RWPE1 (cell line): ENCODE measurements at regions not wholly inside any gene's neighbourhood (a gene's known extent, or its start where the extent isn't known, plus 50 kb on each side); places are given as distances from the start of the nearest gene placed in this dataset.
"Not testable (repeated sequence)": the region's sequence is repeated elsewhere in the genome, so short reads cannot be mapped to it uniquely, and the experiment has no call there.

ENCODE experiments used
- CTCF ChIA-PET: fragments of 350-600 bp; sonication (Branson Sonifier 250); formaldehyde crosslinking; extraction: SDS; loops from one replicate; lab custom pipeline; 2021; lab: Yijun Ruan, JAX
- POLR2A ChIA-PET: fragments of 400-600 bp; formaldehyde crosslinking; extraction: SDS; loops from one replicate; lab custom pipeline; 2020; ENCODE audit warnings: antibody characterized with exemption; ENCODE audit not compliant: low non-redundant PET; lab: Yijun Ruan, JAX
- DNase-seq: peaks from one replicate; pipeline ENCODE4 v3.0.0; 2012; ENCODE audit warnings: low spot score
- H3K27ac ChIP-seq: fragments of 450-650 bp; 2 replicates; pipeline ENCODE4 v1.5.1; 2017
- CTCF ChIP-seq: fragments of 450-650 bp; conservative IDR thresholded peaks from 2 replicates; pipeline ENCODE4 v1.5.1; 2017; ENCODE audit warnings: low read depth, mild to moderate bottlenecking

GRCh38 chr15:62419192-62419591 is 254.1 kb upstream of the C2CD4B start:
- POLR2A ChIA-PET: no interaction called here
- no peak for DNase-seq
- CTCF ChIA-PET: interaction anchor here (0.6 kb wide), 1 partner anchor 787 kb away, joined by 6 read pairs; no protein-coding TSS in a partner anchor
- TF ChIP-seq CTCF: no peak
- no peak overlapping the region for H3K27ac ChIP-seq

GRCh38 chr15:62420371-62420770 is 255.3 kb upstream of the C2CD4B start:
- POLR2A ChIA-PET, DNase-seq, CTCF ChIA-PET, H3K27ac ChIP-seq: not testable (repeated sequence)

GRCh38 chr15:62421289-62421688 is 256.2 kb upstream of the C2CD4B start:
- H3K27ac ChIP-seq: no peak overlapping the region
- POLR2A ChIA-PET: no interaction called here
- no peak for TF ChIP-seq CTCF
- CTCF ChIA-PET: no interaction called here
- DNase-seq: no peak

GRCh38 chr15:62426387-62426956 is 261.4 kb upstream of the C2CD4B start:
- TF ChIP-seq CTCF: no peak
- DNase-seq: no peak
- ChIA-PET POLR2A (no interaction called here), CTCF (interaction anchor here (0.6 kb wide), 1 partner anchor 277 kb away, joined by 3 read pairs; no protein-coding TSS in a partner anchor)
- H3K27ac ChIP-seq: no peak overlapping the region

- no peak for TF ChIP-seq CTCF
- H3K27ac ChIP-seq: no peak overlapping the region
- no peak for DNase-seq
- POLR2A ChIA-PET: no interaction called here
- CTCF ChIA-PET: interaction anchor here (0.5 to 0.6 kb wide), 2 partner anchors 9 to 329 kb away, joined by 3 read pairs; no protein-coding TSS in a partner anchor
Measured at GRCh38 chr15:62428259-62428658, 263.2 kb upstream of the C2CD4B start.

- H3K27ac ChIP-seq: no peak overlapping the region
- ChIA-PET POLR2A (no interaction called here), CTCF (no interaction called here)
- TF ChIP-seq CTCF: no peak
- no peak for DNase-seq
Measured at GRCh38 chr15:62428851-62429598, 263.9 kb upstream of the C2CD4B start.

GRCh38 chr15:62430056-62430455 is 265.0 kb upstream of the C2CD4B start:
- no peak for TF ChIP-seq CTCF
- ChIA-PET POLR2A (no interaction called here), CTCF (no interaction called here)
- no peak for DNase-seq
- H3K27ac ChIP-seq: no peak overlapping the region
